GM19351 (cell line): ENCODE measurements at regions not wholly inside any gene's neighbourhood (a gene's known extent, or its start where the extent isn't known, plus 50 kb on each side); places are given as distances from the start of the nearest gene placed in this dataset.
A peak's percentile ranks its signal among the peaks of the same experiment; 100 is the strongest.

ENCODE experiments used
- ATAC-seq: cut with Tn5 transposase; IDR thresholded peaks from one replicate; pipeline ENCODE4 v1.9.1; 2021; ENCODE audit warnings: mild to moderate bottlenecking, moderate library complexity; ENCODE audit not compliant: unreplicated experiment

GRCh38 chr9:2560180-2560579 lies 61.4 kb upstream of the VLDLR start:
- ATAC-seq: no peak

DNA sequence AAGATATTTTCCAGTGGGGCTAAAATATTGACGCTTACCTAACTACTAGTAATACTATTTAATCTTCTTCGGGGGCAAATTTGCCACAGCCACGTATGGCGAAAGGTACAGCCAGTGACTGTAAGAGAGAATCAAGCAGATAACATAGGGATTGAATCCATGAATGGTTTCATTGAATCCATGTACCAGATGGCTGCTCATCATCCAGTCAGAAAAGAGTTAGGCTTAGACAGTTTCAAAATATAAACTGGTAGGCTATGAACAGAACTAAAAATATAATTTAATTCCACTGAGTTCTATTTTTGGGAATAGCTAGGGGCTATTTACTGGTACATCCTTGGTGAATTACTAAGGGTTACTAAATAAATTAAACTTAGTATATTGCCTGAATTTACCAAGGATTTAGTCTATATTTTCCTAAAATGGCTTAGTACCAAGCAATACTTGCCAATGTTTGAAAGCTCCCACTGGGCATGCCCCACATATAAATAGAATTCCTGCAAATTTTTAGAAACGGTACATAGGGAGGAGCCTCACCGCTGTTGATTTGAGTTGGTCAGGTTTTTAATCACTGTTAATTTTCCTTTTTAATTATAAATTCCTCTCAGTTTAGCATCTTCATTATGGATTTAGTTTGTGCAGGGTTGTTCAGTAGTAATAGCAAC lies 55.8 kb upstream of the VLDLR start:
- no peak for ATAC-seq

GRCh38 chr9:2567922-2568321 lies 53.7 kb upstream of the VLDLR start:
- no peak for ATAC-seq

DNA sequence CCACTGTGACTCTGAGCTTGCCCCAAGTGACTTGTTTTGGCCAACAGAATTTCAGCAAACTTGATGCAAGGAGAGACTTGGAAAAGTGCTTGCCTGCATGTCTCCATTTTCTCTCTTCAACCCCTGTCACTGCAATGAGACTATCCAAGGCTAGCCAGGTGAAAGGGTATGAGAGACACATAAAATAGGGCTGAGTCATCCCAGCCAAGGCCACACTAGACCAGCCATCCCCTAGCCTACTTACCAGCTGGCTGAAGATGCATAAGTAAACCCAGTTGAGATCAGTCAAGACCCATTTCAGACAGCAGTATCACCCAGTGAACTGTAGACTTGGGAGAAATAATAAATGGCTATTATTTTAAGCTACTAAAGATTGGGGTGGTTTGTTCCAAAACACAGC lies 52.9 kb upstream of the VLDLR start:
- no peak for ATAC-seq

GRCh38 chr9:2570615-2571479 lies 50.7 kb upstream of the VLDLR start:
- ATAC-seq: peak; percentile 93
